Ovary (tissue), 3 donors: ENCODE measurements at regions not wholly inside any gene's neighbourhood (a gene's known extent, or its start where the extent isn't known, plus 50 kb on each side); places are given as distances from the start of the nearest gene placed in this dataset.

ENCODE experiments used
- EP300 ChIP-seq: sonication (generic); formaldehyde crosslinking; IDR thresholded peaks from one replicate; pipeline ENCODE4 v1.6.1; 2017; ENCODE audit warnings: antibody characterized with exemption
- POLR2A ChIP-seq: fragments of 450-650 bp; IDR thresholded peaks from one replicate; pipeline ENCODE4 v1.6.1; 2017; ENCODE audit warnings: antibody characterized with exemption, mild to moderate bottlenecking, moderate library complexity
- TF ChIP-seq, protein P1 (sequence below), 3 donors: fragments of 450-650 bp in 2 of 3; fragments of 200-600 bp in 1 of 3; IDR thresholded peaks; one replicate each; pipeline versions ENCODE4 v1.5.1 to v1.8.0; 2016 to 2022; ENCODE audit warnings: antibody characterized with exemption in 3 of 3, mild to moderate bottlenecking in 1 of 3
- donor health status: DM: no; HTN: no; CAD: no.

DNA sequence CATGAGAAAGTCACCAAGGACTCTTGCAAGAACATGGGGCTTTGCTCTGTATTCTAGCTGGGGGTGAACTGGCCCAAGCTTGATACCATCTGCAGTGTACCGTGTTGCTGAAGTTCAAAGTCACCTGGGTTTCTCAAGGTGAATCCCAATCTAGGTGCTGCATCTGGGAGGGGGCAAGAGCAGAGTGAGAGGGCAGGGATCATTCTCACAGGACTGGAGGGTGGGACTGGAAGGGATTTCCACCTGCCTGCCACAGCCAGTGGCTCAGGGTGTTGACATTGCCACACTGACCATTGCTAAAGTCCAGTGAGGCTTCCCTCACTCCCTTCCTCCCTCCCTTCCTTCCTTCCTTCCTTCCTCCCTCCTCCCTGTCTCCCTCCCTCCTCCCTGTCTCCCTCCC, 98.7 kb downstream of the MYCN start:
- TF ChIP-seq, protein P1, sequence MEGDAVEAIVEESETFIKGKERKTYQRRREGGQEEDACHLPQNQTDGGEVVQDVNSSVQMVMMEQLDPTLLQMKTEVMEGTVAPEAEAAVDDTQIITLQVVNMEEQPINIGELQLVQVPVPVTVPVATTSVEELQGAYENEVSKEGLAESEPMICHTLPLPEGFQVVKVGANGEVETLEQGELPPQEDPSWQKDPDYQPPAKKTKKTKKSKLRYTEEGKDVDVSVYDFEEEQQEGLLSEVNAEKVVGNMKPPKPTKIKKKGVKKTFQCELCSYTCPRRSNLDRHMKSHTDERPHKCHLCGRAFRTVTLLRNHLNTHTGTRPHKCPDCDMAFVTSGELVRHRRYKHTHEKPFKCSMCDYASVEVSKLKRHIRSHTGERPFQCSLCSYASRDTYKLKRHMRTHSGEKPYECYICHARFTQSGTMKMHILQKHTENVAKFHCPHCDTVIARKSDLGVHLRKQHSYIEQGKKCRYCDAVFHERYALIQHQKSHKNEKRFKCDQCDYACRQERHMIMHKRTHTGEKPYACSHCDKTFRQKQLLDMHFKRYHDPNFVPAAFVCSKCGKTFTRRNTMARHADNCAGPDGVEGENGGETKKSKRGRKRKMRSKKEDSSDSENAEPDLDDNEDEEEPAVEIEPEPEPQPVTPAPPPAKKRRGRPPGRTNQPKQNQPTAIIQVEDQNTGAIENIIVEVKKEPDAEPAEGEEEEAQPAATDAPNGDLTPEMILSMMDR (IDR thresholded peaks at IDR 0.05), result no peak
- no peak for TF ChIP-seq EP300
- no peak for TF ChIP-seq POLR2A
